CD4-positive, alpha-beta T cell treated with Interleukin-4 for 1 hour (primary cell): ENCODE measurements at regions not wholly inside any gene's neighbourhood (a gene's known extent, or its start where the extent isn't known, plus 50 kb on each side); places are given as distances from the start of the nearest gene placed in this dataset.
"Not testable (repeated sequence)": the region's sequence is repeated elsewhere in the genome, so short reads cannot be mapped to it uniquely, and the experiment has no call there.

Source experiments
- DNase-seq, 2 donors: peaks; one replicate each; pipeline ENCODE4 v3.0.0-alpha.2; 2020 to 2022

- DNase-seq: not testable (repeated sequence)
Measured at GRCh38 chr17:13659051-13659450, 57.3 kb upstream of the HS3ST3A1 start.

GRCh38 chr17:13665872-13666635 is 64.3 kb upstream of the HS3ST3A1 start:
- no peak for DNase-seq

- no peak for DNase-seq
Measured at GRCh38 chr17:13671341-13671740, 69.6 kb upstream of the HS3ST3A1 start.

GRCh38 chr17:13671771-13672170 is 70.0 kb upstream of the HS3ST3A1 start:
- no peak for DNase-seq

- DNase-seq: no peak
Measured at GRCh38 chr17:13678361-13678760, 76.6 kb upstream of the HS3ST3A1 start.

GRCh38 chr17:13678841-13679240 is 77.1 kb upstream of the HS3ST3A1 start:
- DNase-seq: no peak

DNA sequence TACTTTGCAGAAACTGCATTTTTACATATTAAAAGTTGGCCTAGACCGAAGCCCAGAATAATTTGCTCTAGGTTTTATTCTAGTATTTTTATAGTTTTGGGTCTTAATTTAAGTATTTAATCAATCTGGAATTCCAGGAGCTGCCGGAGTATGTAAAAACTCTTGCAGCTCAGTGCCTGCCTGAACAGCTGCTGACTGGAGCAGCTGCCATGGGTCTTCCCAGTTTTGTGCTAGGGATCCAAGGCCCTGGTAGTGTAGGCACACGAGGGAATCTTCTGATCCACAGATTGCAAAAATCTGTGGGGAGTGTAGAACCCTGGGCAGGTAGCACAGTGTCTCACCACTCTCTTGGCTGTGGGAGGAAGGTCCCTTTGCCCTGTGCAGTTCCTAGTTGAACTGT is 87.0 kb upstream of the HS3ST3A1 start:
- DNase-seq: no peak

DNA sequence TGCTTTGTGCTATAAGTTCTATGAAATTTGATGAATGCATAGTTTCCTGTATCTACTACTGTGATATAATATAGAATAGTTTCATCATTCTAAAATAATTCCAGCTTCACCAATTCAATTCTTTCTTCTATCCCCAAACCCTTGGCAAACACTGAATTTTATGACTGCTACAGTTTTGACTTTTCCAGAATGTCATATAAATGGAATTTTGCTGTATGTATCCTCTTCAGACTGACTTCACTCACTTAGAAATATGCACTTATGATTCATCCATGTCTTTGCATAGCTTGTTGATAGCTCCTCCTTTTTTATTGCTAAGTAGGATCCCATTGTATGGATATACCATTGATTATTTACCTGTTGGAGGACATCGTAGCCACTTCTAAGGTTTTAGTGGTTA is 89.1 kb upstream of the HS3ST3A1 start:
- DNase-seq: no peak

- DNase-seq: no peak
Measured at GRCh38 chr17:13694934-13695333, 93.2 kb upstream of the HS3ST3A1 start.

DNA sequence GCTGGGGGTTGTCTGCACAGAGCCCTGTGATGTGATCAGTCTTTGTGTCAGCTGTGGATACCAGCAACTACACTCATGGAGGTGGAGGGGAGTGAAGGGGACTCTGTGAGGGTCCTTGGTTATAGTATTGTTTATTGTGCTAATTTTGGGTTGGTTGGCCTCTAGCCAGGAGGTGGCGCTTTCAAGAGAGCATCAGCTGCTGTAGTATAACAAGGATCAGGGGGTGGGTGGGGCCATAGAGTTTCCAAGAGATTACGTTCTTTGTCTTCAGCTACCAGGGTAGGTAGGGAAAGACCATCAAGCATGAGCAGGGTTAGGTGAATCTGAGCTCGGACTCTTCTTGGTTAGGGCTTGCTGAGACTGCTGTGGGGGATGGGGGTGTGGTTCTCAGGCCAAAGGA is 97.1 kb upstream of the HS3ST3A1 start:
- DNase-seq: no peak

GRCh38 chr17:13699261-13699660 is 97.5 kb upstream of the HS3ST3A1 start:
- DNase-seq: no peak

- DNase-seq: no peak
Measured at GRCh38 chr17:13702266-13702665, 100.5 kb upstream of the HS3ST3A1 start.

DNA sequence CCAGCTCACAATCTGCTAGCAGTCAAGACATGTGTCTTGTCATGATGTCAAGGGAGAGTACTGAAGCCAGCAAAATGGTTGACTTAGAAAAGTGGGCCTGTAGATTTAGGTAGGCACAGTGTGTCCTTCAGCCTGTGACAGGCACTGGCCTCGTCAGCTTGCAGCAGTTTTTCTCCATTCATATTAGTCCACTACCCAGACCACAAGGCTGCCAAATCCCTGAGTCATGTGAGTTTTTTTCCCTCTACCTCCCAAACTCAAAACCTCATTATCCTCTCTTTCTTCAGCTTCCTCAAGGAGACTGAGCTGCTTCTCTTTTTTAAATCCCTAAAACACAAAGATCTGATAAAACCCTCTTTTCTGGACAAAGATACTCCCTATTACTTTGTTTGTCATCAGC is 102.6 kb upstream of the HS3ST3A1 start:
- no peak for DNase-seq

GRCh38 chr17:13705221-13705620 is 103.5 kb upstream of the HS3ST3A1 start:
- no peak for DNase-seq

DNA sequence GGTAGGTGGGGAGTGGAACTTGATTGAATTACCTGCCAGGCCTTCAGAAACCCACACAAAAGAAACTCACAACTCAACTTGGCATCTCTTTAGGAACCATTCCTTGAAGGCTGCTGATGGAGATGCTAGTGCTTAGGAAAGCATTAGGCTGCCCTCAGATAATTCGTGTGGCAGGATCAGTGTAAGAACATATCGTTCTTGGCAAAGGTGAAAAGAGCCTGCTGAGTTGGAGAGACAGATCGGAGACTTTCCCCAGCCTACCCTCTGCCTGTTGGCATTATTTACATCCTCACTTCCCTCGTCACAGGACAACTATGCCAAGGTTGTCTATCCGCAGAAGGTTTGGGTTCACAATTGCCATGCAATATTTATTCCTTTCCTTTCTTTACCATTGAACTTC is 120.0 kb upstream of the HS3ST3A1 start:
- DNase-seq: no peak

GRCh38 chr17:13725288-13725990 is 123.7 kb upstream of the HS3ST3A1 start:
- no peak for DNase-seq

DNA sequence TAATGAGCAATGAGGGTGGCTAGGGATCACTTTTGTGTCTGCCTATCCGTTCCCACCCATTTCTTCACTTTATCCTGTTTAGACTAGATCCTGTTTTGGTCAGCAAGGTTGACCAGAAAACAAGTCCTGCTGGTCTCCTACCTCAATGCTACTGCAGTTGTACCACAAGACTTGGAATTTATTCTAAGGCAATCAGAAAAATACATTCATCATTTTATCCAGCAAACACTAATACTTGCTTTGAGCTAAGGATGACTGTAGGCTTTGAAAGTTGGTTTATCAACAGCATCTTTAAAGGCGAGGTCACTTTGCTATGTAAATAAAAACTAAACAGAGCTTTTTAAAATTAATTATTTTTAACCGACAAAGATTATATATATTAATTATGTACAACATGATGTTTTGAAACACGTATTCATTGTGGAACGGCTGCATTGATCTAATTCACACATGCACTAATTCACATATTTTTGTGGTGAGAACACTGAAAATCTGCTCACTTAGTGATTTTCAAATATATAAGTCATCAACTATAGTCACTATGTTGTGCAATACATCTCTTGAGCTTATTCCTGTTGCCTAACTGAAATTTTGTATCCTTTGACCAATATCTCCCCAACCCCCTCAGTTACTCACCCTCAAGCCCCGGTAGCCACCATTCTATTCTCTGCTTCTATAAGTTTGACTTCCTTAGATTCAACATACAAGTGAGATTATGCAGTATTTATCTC is 125.9 kb upstream of the HS3ST3A1 start:
- no peak for DNase-seq

- DNase-seq: no peak
Measured at GRCh38 chr17:13728781-13729180, 127.1 kb upstream of the HS3ST3A1 start.

- no peak for DNase-seq
Measured at GRCh38 chr17:13729466-13730134, 127.9 kb upstream of the HS3ST3A1 start.

GRCh38 chr17:13734880-13735279 is 133.2 kb upstream of the HS3ST3A1 start:
- DNase-seq: no peak

- DNase-seq: no peak
Measured at GRCh38 chr17:13735444-13735843, 133.7 kb upstream of the HS3ST3A1 start.

GRCh38 chr17:13735861-13736260 is 134.1 kb upstream of the HS3ST3A1 start:
- no peak for DNase-seq

- DNase-seq: no peak
Measured at GRCh38 chr17:13736916-13737315, 135.2 kb upstream of the HS3ST3A1 start.
